Endometrium (tissue), 2 donors: ENCODE measurements at regions not wholly inside any gene's neighbourhood (a gene's known extent, or its start where the extent isn't known, plus 50 kb on each side); places are given as distances from the start of the nearest gene placed in this dataset.
"Not testable (repeated sequence)": the region's sequence is repeated elsewhere in the genome, so short reads cannot be mapped to it uniquely, and the experiment has no call there.

ENCODE experiments used
- FAIRE-seq: peaks from 2 replicates; lab custom pipeline; 2012; peaks lifted over from hg19 to GRCh38; lab: Jason Lieb, UNC
- donor health status: control.
- donor health status: control.

GRCh38 chr11:96520939-96521338 lies 131.1 kb downstream of the JRKL start:
- FAIRE-seq = no peak

DNA sequence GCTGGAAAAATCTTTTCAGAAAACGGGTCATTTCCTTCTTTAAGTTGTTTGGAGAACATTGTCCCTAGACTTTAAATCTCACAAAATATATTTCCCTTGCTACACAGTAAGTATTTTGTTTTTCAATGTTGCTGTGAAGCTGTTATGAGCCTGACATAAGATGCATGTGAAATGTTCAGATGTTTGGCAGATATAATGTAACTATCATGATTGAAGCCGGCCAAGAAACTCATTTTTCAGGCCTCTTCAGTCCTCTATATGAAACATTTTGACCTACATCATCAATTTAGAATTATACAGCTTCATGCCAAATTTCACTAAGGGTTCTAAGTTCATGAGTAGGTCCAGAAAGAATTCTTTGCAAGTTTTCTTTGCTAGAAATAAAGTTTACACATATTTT lies 133.8 kb downstream of the JRKL start:
- no peak for FAIRE-seq

GRCh38 chr11:96524475-96524874 lies 134.7 kb downstream of the JRKL start:
- FAIRE-seq = no peak

GRCh38 chr11:96530473-96530872 lies 140.7 kb downstream of the JRKL start:
- no peak for FAIRE-seq

DNA sequence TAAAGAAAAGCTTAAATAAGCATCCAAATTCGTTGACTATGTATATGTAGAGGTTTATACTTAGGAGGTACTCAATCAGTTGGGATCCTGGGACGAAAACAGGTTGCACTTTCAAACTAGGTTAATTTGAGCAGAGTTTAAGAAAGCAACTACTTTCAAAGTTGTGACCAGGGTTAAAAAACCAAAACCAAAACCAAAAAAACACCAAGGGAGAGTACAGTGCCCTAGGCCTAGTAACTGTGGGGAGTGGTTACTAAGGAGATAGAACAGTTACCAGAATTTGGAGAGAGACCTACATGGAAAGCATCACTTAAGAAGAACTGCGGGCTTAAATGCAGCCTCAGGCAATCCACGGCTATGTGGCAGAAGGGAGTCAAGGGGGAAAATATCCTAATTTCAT lies 148.3 kb downstream of the JRKL start:
- FAIRE-seq = no peak

- no peak for FAIRE-seq
Observed at GRCh38 chr11:96538622-96539021, 148.8 kb downstream of the JRKL start.

DNA sequence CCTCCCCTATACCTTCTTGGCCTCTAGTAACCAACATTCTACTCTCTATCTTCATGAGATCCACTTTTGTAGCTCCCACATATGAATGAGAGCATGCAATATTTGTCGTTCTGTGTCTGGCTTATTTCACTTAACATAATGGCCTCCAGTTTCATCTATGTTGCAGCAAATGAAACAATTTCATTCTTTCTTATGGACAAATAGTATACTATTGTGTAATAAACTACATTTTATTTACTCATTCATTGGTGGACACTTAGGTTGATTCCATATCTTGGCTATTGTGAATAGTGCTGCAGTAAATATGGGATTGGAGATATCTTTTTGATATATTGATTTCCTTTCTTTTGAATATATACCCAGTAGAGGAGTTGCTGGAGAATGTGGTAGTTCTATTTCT lies 151.1 kb downstream of the JRKL start:
- FAIRE-seq = no peak

DNA sequence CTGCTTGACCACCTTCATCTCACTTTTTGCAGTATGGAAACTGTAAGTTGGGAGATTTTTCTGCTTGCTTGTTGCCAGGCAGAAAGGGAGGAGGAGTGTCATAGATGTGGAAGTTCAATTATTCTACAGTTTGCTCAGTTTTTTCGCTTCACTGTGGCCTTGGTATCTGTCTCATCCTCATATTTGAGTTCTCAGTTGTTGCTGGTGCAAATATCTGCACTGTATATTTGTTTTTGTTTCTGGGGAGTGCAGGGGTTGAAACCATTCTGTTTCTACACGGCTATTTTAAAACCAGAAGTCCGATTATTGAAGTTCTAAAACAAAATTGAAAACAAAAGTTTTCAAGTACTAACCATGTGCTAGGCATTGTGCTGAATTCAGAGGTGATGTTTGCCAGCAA lies 153.4 kb downstream of the JRKL start:
- FAIRE-seq = no peak

GRCh38 chr11:96545192-96545591 lies 155.4 kb downstream of the JRKL start:
- FAIRE-seq = not testable (repeated sequence)

DNA sequence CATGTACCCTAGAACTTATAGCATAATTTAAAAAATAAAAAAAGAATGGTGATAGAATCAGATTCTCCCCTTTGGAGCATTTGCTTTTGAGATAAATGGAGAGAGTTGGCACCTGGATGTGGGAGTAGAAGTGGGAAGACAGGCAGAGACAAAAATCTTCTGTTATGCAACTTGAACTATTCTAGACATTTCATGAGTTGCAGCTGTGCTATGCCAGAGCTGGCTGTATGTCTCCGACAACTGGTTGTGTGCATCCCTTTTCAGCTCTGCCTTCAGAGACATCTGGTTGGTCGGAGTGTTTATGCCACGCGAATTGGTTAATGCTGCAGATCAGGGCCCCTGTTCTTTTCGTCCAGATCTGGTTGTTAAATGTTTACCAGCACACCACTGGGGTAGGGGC lies 161.3 kb downstream of the JRKL start:
- no peak for FAIRE-seq

- FAIRE-seq = no peak
Observed at GRCh38 chr11:96554236-96554820, 164.5 kb downstream of the JRKL start.

GRCh38 chr11:96555826-96556225 lies 166.0 kb downstream of the JRKL start:
- not testable (repeated sequence) for FAIRE-seq

DNA sequence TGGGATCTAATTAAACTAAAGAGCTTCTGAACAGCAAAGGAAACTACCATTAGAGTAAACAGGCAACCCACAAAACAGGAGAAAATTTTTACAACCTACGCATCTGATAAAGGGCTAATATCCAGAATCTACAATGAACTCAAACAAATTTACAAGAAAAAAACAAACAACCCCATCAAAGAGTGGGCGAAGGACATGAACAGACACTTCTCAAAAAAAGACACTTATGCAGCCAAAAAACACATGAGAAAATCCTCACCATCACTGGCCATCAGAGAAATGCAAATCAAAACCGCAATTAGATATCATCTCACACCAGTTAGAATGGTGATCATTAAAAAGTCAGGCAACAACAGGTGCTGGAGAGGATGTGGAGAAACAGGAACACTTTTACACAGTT lies 170.9 kb downstream of the JRKL start:
- FAIRE-seq = not testable (repeated sequence)

DNA sequence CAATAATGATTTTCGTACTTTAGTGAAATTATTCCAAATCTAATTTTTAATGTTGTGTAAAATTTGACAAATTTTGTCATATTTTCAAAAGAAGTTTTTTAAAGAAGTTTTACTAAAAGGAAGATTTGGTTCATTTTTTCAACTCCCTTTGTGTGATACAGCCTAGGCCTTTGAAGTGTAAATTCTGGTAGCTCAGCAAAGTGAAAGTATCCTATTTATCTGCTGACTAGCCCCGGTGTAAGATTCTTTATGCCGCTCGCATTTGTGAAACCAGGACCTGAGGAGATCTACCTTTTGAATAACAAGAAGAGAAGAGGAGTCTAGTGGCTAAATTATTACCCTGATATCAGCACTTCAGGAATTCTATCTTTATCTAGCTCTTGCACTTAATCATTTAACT lies 177.4 kb downstream of the JRKL start:
- no peak for FAIRE-seq

- FAIRE-seq = no peak
Observed at GRCh38 chr11:96567667-96568066, 177.9 kb downstream of the JRKL start.

- FAIRE-seq = no peak
Observed at GRCh38 chr11:96576383-96576782, 186.6 kb downstream of the JRKL start.

- FAIRE-seq = no peak
Observed at GRCh38 chr11:96578379-96578778, 188.6 kb downstream of the JRKL start.

GRCh38 chr11:96579656-96580055 lies 189.8 kb downstream of the JRKL start:
- FAIRE-seq = no peak

DNA sequence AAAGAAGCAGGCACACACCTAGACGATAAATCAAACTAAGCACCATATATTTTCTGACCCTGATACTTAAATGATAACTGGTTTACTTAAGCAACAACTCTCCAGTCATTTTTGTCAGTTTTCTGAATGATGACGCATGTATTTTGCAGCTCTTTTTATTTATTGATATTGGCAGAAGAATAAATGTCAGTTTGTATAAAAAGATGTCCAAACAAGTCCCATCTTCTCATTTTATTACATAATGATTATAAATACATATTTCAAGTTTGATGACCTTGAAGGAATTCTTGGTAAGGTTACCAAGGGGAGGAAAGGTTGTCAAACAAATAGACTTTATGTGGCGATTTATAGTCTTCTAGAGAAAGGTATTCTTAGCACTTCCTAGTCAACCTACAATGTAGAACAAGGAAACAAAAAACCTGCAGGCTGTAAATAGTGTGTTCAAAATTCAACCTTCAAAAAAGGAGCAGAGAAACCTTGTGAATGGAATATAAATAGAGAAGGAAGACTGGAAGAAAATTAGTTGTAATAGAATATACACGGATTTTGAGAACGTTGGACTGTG lies 190.7 kb downstream of the JRKL start:
- FAIRE-seq = no peak

DNA sequence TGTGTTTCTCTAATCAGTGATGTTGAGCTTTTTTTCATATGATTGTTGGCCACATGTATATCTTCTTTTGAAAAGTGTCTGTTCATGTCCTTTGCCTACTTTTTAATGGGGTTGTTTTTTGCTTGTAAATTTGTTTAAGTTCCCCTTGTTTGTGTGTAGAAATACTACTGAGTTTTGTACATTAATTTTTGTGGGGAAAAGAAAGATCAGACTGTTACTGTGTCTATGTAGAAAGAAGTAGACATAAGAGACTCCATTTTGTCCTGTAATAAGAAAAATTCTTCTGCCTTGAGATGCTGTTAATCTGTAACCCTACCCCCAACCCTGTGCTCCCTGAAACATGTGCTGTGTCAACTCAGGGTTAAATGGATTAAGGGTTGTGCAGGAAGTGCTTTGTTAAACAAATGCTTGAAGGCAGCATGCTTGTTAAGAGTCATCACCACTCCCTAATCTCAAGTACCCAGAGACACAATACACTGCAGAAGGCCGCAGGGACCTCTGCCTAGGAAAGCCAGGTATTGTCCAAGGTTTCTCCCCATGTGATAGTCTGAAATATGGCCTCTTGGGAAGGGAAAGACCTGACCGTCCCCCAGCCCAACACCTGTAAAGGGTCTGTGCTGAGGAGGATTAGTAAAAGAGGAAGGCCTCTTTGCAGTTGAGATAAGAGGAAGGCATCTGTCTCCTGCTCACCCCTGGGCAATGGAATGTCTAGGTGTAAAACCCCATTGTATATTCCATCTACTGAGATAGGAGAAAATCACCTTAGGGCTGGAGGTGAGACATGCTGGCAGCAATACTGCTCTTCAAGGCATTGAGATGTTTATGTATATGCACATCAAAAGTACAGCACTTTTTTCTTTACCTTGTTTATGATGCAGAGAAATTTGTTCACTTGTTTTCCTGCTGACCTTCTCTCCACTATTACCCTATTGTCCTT lies 196.4 kb downstream of the JRKL start:
- not testable (repeated sequence) for FAIRE-seq

DNA sequence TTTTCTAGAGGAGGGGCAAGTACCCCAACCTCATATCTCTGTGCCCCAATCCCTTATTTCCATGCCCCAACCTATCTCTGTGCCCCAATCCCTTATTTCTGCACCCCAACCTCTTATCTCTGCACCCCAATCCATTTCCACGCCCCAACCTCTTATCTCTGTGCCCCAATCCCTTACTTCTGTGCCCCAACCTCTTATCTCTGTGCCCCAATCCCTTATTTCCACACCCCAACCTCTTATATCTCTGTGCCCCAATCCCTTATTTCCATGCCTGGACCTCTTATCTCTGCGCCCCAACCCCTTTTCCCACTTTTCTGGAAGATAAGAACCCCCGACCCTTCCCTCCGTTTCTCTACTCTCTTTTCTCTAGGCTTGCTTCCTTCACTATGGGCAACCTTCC lies 199.0 kb downstream of the JRKL start:
- FAIRE-seq = not testable (repeated sequence)

DNA sequence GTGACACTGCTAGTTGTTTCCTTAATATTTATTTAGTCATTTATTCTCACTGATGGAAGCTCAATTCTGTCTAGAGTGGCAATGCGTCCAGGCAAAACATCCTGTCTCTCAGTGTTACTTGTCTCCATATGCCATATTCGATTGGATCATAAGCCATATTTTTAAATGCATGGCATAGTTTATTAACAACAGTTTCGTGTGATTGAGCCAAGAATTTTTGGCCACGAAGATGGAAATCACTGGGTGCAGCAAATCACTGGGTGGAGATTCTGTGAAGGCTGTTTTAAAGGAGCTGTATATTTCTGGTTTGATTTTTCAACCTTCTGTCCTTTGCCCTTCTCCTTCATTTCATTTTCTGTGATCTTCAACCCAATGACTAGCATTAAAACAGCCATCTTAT lies 205.2 kb downstream of the JRKL start:
- no peak for FAIRE-seq

DNA sequence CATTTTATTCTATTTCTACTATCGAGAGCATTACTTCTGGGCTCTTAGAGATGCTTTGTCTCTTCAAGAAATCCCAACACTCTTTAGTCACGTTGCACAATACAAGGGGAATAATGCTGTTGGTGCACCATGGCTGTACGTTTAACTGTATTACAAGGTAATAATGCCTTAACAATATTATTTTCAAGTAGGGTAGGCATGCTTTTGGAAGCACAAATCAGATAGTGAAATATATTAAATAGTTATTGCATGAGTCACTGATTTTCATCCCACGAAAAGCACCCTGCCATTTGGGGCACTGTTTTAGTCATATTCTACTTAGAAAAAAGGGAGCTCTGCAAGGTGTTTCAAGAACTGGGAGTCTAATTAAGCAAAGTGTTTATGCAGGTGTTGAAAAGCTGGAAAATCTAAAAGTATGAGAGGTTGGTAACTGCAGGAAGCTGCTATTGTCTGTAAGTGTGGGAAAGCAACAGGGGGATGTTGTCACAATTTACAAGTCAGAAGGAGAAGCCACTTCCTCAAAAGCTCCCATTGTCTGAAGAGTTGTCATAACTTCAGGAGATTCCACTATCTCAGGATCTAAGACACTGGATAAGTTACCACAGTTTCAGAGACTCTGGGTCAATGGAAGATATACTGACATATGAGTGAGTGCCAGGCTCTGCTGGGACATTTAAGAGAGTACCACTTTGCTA lies 218.2 kb downstream of the JRKL start:
- no peak for FAIRE-seq
